ENCODE measurements at regions not wholly inside any gene's neighbourhood (a gene's known extent, or its start where the extent isn't known, plus 50 kb on each side); places are given as distances from the start of the nearest gene placed in this dataset.

DNA sequence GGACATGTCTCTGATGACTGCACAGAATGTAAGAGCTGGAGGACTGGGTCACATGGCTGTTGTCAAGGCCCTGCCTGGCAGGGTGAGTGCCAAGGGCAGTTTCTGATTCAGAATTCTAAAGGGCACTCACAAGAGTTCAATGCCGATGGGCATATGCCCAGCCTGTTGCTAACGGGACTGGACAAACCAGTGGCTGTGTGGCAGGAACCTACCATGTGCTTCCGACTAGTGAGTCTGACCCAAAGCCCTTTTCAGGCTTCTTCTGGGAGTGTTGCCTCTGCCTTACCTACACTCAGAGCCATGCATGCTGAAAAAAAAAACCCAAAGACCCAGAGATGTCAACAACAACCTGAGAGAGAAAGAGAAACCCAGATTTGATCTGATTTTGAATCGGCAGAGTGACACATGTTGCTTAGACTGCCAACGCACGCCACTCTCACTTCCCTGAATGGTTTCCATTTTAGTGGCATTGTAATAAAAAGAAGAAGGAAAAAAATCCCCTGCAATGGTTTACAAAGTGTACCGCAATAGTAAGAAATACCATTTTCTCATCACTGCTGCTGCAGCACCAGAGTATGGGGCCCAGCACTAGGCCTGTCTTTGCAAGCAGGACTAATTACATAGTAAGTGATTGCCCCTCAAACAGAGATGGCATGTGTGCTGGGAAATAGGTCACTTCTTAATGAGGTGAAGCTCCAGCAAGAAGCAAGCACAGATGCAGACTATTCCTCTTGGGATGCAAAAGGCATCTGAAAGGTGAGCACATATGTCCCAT, 194.3 kb downstream of the PALM2AKAP2 start:
- 89 to 94% methylated on average over 7 of the region's 7 CpGs for WGBS, 2 donors
- DNase-seq, result no peak
- Histone ChIP-seq H3K4me3 (no peak overlapping the region), H3K36me3 (ENCODE audit: low read depth, missing control alignments) (no peaks in the 10 kb centered on the region), H3K27me3 (no peaks in the 10 kb centered on the region), H3K27ac (no peak overlapping the region), H3K9me3 (no peaks in the 10 kb centered on the region), H3K4me1 (no peaks in the 10 kb centered on the region)
- TF ChIP-seq, protein P1, sequence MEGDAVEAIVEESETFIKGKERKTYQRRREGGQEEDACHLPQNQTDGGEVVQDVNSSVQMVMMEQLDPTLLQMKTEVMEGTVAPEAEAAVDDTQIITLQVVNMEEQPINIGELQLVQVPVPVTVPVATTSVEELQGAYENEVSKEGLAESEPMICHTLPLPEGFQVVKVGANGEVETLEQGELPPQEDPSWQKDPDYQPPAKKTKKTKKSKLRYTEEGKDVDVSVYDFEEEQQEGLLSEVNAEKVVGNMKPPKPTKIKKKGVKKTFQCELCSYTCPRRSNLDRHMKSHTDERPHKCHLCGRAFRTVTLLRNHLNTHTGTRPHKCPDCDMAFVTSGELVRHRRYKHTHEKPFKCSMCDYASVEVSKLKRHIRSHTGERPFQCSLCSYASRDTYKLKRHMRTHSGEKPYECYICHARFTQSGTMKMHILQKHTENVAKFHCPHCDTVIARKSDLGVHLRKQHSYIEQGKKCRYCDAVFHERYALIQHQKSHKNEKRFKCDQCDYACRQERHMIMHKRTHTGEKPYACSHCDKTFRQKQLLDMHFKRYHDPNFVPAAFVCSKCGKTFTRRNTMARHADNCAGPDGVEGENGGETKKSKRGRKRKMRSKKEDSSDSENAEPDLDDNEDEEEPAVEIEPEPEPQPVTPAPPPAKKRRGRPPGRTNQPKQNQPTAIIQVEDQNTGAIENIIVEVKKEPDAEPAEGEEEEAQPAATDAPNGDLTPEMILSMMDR (IDR thresholded peaks at IDR 0.05), result no peak
- TF ChIP-seq POLR2A (IDR thresholded peaks at IDR 0.05), result no peak
- intact Hi-C loops (cut with DNase I; ENCODE audit: low total_unique reads), result no loop called here

DNA sequence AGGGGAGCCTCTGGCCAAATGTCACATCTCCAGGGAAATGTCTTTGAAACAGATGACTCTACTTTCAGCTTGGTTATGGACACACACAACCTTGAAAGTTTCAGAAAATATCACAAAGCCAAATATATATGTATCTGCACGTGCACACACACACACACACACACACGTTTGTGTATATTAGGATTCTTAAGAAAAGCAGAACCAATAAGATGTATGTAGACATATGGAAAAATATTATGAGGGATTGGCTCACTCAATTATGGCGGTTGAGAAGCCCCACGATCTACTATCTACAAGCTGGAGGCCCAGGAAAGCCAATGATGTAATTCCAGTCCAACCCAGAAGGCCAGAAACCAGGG, 194.9 kb downstream of the PALM2AKAP2 start:
- H3K27ac ChIP-seq, result no peak overlapping the region
- H3K36me3 ChIP-seq (ENCODE audit: low read depth, missing control alignments), result no peaks in the 10 kb centered on the region
- H3K9me3 ChIP-seq, result no peaks in the 10 kb centered on the region
- WGBS, 2 donors, result 86 to 92% methylated on average over 4 of the region's 4 CpGs
- intact Hi-C loops (cut with DNase I; ENCODE audit: low total_unique reads), result no loop called here
- H3K4me3 ChIP-seq, result no peak overlapping the region
- DNase-seq, result no peak
- H3K27me3 ChIP-seq, result no peaks in the 10 kb centered on the region
- H3K4me1 ChIP-seq, result no peaks in the 10 kb centered on the region
- TF ChIP-seq POLR2A (IDR thresholded peaks at IDR 0.05), result no peak
- TF ChIP-seq, protein P1 (IDR thresholded peaks at IDR 0.05), result no peak

DNA sequence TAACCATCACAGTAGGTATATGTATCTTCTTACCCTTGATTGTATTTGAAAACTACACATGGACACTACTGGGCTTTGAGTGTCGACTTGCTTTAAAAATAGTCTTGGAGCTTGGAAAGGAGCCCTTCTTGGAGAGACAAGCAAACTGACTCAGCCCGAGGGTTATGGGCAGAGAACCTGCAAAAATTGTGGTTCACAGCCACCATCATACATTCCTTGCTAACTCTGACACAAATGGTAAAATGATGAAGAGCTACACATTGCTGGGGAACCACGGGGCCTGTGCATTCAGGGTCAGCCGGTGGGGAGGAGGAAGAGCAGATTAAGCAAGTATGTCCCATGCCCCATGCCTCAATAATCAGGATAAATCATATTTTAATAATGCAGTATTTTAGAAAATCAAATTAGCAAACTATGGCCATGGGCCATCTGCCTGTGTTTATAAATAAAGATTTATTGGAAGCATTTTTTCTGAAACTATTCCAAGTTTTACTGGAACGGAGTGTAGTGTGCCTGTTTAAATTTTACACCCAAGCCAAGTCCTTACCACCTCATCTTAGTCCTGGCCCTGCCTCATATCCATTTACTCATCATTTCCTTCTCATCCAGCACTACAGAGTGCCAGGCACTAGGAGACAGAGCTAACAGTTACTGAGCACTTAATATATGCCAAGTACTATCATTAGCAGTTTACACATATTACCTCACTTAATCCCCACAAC, 195.7 kb downstream of the PALM2AKAP2 start:
- intact Hi-C loops (cut with DNase I; ENCODE audit: low total_unique reads), result no loop called here
- H3K4me1 ChIP-seq, result no peaks in the 10 kb centered on the region
- no peak for DNase-seq
- no peak overlapping the region for H3K27ac ChIP-seq
- TF ChIP-seq POLR2A (IDR thresholded peaks at IDR 0.05), result no peak
- TF ChIP-seq, protein P1 (IDR thresholded peaks at IDR 0.05), result no peak
- H3K27me3 ChIP-seq, result no peaks in the 10 kb centered on the region
- no peaks in the 10 kb centered on the region for H3K9me3 ChIP-seq
- WGBS, 2 donors, result 84 to 94% methylated on average over 5 of the region's 5 CpGs
- no peak overlapping the region for H3K4me3 ChIP-seq
- H3K36me3 ChIP-seq (ENCODE audit: low read depth, missing control alignments), result no peaks in the 10 kb centered on the region

DNA sequence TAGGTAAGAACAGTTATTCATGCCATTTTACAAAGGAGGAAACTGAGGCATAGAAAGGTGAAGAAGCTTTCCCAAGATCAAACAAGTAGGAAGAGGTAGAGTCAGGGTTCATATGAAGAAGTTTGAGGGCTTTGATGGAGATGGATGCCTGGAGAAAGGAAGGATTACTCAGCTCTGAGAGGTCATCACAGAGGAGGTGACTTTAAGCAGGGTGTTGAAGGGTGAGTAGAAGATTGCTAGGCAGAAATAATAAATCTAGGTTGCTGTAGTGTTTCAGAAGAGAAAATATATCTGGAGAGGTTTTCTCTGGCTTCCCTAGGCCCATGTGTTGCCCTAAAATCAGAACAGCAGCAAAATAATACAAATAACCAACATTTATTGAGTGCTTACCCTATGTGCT, 196.3 kb downstream of the PALM2AKAP2 start:
- H3K36me3 ChIP-seq (ENCODE audit: low read depth, missing control alignments), result no peaks in the 10 kb centered on the region
- H3K9me3 ChIP-seq, result no peaks in the 10 kb centered on the region
- DNase-seq, result no peak
- H3K4me1 ChIP-seq, result no peaks in the 10 kb centered on the region
- H3K27me3 ChIP-seq, result no peaks in the 10 kb centered on the region
- H3K27ac ChIP-seq, result no peak overlapping the region
- TF ChIP-seq, protein P1 (IDR thresholded peaks at IDR 0.05), result no peak
- no peak for TF ChIP-seq POLR2A (IDR thresholded peaks at IDR 0.05)
- no peak overlapping the region for H3K4me3 ChIP-seq
- intact Hi-C loops (cut with DNase I; ENCODE audit: low total_unique reads), result no loop called here

Data from testis (tissue), 2 donors.